GM18517 (cell line): ENCODE measurements at regions not wholly inside any gene's neighbourhood (a gene's known extent, or its start where the extent isn't known, plus 50 kb on each side); places are given as distances from the start of the nearest gene placed in this dataset.
"Not testable (repeated sequence)": the region's sequence is repeated elsewhere in the genome, so short reads cannot be mapped to it uniquely, and the experiment has no call there.

Experiments used
- ATAC-seq: cut with Tn5 transposase; IDR thresholded peaks from one replicate; pipeline ENCODE4 v1.9.1; 2021; ENCODE audit warnings: mild to moderate bottlenecking, moderate library complexity; ENCODE audit not compliant: unreplicated experiment

DNA sequence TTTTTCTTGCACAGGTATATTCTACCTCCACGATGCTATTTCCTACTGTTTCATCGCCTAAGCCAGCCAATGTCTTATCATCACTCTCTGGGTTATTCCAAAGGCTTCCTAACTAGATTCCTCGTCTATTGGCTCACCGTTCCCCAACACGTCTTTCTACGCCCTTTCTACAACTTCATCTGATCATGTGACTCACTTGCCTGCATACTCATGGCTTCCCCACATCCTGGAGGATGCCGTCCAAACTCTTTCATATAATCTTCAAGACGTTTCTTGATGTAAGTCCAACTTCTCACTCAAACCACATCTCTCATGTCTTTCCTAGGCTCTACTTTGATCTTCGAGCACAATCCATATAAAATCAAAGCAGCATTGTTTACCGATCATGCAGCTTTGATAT is 322.0 kb upstream of the PPARGC1A start:
- ATAC-seq = no peak

DNA sequence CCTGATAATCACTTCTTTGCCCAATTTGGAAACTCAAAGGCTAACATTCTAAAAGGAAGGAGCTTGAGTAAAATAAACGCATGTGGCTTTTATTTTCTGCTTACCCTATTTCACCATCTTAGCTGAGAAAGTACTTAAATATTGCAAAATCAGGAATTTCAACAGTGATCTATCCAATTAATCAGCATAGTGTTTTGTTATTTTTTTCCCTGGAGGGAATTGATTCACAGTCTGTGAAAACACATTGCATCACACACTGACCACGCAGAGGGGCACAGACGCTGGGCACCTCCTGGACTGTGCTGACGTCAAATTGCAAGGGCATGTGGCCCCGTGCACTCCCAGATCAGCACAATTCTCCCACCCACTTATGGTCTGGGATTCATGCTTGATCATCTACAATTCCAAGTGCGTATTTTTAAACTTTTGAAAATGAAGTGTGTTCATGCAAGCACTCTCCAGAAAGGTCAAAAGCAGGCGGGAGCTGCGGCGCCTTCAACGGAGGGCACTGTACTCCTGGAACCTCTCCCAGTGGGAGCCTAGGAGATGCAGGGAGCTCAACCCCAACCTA is 320.6 kb upstream of the PPARGC1A start:
- no peak for ATAC-seq

DNA sequence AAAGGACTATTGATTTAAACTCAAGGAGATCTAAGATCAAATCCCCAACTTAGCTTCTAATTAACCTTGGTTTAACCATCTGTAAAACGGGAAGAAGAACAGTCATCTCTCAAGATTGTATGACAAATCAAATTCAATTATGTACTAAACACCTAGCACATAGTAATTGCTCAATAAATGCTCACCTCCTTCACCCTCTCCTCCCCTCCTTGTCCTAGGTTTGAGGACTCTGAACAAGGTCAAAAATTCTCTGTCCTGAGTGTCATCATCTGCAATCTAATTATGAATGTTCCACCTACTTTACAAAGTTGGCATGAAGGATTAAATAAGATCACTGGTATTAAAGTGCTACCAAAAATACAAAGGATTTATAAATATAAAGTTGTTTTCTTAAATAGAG is 320.1 kb upstream of the PPARGC1A start:
- ATAC-seq = no peak

DNA sequence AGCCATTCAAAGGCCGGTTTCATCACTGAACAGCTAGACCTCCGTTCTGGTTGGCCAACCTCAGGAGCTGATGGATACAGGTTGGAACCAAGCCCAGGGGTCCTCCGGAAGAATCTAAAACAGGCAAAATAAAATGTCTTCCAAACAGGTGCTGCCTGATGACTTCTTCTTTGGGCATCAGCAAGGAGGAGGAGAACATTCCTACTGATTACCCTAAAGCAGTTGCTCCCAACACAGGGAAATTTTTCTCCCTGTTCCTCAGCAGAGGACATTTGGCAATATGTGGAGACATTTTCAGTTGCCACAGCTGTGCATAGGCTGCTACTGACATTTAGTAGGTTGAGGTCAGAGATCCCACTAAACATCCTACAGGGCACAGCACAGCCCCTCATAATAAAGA is 319.3 kb upstream of the PPARGC1A start:
- no peak for ATAC-seq

DNA sequence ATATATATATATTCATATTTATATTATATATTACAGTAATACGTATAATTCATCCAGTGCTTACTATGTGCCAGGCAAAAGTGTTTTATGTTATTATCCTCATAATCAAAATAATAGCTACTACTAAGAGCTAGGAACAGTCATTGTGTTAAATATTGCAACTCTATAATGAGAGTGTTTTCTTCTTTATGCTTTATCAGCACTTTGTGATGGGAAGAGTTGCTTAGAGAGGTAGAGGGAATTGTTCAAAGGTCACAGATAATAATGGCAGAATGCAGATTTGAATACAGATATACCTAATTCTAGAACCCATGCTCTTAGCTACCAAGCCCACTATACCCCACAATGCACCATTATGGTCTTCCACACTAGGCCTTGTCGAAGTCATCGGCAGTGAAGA is 318.8 kb upstream of the PPARGC1A start:
- no peak for ATAC-seq

DNA sequence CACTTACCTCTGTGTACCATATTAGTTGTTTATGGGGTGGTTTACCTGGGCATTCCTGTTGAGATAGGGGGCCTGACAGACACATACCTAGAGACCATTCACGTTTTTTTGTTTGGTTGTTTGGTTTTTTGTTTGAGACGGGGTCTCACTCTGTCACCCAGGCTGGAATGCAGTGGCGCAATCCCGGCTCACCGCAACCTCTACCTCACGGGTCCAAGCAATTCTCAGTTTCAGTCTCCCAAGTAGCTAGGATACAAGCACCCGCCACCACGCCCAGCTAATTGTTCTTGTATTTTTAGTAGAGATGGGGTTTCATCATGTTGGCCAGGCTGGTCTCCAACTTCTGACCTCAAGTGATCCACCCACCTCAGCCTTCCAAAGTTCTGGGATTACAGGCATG is 314.9 kb upstream of the PPARGC1A start:
- ATAC-seq = not testable (repeated sequence)

DNA sequence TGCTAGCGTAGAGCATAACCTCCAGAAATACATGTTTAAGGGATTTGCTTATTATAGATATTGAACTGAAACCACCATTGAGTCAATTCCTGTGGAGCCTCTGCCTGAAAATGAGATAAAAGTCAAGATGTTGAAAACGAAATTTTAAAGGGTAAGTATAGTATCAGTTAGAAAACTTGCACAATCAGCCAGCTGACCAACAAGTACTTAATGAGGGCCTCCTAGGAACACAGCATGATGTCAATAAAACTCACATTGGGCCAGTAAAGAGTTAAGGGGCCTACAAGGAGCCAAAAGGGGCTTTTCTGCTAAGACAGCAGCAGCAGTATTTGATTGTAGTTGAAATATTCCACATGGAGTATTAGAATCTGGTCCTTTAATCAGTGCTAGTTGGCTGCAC is 314.1 kb upstream of the PPARGC1A start:
- no peak for ATAC-seq

DNA sequence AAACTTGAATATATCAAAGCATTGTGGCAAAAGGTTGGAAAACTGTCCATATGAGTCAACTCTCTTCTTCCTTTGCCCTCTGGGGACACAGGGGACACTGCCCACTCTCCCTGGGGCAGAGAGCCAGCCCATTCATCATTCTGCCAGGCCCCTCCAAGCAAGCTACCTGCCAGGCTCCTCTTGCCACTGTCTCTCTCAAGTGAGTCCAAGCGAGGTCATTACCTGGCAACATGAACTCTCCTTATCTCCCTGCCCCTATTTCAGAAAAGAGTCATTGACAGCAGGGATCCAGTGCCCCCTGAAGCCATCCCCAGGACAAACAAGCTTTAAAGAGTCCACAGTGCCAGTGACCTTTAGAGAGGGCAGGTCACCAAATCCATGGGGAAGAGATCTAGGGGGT is 312.7 kb upstream of the PPARGC1A start:
- ATAC-seq = no peak

DNA sequence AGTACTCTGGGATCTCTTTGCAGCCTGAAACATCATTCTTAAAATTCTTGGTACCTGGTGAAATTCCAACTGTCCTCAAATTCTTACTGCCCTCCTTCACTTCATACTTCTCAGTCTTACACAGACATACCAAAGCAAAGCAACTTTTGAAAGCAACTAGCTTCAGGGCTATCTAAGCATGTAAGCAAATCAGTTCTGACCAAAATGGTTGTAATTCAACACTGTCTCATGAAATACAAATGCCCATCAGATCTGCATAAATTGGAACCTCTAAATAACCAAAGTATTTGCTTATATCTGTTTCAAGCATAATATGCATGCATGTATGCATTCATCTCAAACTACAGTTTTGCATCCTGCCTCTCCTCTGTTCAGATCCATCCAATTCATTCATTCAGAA is 308.1 kb upstream of the PPARGC1A start:
- no peak for ATAC-seq

DNA sequence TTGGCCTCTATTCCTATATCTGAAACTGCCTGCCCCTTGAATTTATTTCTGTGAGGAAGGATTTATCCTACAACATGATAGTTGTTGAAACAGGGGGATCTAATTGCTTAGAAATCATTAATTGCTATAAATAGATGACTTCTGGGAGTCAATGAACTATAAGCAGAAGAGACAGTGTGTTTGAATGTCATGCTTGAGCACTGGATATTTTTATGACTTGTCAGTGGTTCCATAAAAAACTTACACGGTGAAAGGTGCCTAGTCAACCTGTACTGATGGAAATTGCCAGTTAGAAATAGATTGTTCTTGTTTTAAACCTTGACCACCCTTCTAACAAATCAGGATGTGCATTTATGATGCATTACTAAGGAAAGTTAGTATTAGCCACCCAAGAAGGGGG is 306.9 kb upstream of the PPARGC1A start:
- ATAC-seq = no peak

DNA sequence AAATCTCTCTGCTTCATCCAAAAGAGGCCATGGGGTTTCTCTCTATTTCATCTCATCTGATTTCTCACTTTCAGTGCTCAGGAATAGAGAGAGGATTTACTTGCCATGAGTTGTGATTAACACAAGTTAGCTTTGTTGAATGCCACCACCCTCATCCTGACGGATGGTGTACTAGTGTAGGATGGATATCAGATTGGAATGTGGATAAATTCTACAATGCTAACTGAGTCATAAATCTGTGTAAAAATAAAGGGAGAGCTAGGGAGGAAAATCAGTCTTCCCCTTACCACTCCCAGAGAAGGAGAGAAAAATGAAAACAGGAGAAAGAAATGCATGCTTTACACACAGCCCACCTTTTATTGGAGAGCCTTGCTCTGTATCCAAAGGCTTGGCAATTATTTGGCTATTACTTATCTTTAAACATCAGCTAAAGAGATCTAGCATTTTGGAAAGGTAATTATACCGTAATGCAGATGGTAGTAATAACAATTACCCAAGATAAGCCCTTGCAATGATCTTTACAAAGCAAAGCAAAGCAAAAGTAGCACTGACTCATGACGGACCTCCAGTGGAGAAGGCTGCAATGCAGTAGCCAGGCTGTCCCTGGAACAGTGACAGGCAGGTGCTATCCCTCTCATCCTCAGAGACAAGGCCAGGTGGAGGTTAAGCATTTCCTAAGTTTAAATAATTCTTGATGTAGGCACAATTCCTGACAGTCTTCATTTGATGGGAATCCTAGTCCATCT is 306.3 kb upstream of the PPARGC1A start:
- ATAC-seq = no peak

DNA sequence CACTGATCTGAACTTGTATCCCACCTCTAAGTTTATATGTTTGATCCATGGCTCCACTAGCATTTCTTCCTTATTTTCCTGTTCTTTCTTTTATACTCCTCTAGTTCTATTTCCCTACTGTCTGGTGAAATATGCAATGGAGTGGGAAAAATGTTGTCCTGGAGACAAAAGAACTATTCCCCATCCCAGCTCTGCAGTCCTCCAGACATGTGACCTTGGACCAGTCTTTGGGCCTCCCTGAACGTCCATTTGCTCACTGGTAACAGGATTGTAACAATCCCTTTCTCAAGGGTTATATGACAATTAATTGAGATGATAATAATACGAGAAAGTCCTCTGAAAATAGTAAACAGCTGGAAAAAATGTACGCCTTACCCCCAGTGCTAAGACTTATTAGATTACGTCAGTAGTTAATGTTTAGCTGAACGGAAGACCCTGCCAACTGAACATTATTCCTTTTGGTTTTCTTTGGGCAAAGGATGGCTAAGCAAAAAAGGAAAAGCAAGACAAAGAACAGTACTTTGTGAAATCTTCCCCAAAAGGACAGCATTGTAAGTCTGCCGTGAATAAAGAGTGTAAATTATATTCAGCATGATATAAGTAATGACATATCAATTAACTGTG is 302.3 kb upstream of the PPARGC1A start:
- no peak for ATAC-seq

DNA sequence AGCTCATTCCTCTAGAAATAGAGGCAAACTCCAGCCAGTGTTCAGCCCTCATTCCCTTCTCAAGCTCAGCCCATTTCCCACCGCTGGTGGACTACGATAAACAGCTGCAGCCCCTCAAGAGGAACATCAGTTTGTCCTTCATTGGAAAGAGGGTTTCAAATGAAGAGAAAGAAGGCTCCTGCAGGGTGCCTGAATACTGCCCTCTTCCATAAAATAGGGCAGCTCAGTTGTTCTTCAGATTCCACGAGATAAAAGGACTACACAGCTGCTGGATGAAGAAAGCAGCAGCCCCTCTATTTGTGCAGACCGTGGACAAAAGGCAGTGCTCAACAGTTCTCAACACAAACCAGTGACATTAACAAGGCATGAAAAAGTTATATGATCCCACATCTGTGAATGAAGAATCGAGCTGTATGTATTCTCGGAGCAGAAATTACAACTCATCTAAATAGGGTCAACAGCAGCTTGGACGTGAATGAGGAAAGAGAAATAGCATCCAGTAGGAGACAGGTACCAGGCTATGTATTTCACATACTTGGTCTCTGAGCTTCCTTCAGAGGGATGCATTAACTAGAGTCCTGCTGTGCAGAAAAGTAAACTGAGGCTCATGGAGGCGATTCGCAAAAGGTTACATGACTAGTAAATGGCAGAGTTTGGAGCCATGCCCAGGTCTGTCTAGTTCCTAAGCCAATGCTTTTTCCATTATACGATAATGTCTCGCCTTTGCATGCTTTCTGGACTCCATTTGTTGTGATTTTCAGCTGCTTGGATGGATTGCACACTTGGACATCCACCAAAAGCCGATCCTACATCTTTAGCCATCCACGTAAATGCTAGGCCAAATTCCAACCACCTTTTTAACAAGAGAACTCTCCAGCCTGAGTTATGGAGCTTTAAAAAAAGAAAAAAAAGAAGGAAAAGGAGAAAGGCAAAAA is 301.2 kb upstream of the PPARGC1A start:
- ATAC-seq = no peak

DNA sequence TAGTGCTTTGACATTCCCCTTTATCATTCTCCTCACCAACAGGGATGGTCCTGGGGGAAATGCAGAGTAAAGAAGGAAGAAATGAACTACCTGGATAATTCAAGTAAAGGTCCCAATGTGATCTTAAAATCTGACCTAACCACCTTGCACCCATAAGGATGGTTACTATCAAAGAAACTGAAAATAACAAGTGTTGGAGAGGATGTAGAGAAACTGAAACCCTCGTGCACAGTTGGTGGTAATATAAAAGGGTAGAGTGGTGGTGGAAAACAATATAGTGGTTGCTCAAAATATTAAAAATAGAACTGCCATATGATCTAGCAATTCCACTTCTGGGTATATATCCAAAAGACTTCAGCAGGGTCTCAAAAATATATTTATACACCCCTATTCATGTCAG is 298.6 kb upstream of the PPARGC1A start:
- no peak for ATAC-seq

DNA sequence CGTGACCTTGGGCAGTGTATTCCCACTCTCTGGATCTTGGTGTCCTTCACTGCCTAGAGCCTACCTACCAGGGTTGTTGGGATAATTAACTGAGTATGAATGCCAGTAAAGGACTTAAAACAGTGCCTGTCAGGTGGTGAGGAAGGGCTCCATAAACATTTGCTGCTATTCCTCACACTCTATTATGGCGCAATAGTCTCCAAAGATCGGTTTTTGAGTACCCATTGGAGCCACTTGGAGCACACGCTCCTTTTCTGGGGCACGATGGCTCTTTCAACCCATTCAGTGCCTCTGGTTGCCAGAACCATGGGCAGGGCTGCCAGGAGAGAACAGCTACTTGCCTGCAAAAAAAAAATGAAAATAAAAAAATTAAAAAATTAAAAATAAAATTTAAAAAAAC is 296.6 kb upstream of the PPARGC1A start:
- ATAC-seq = no peak

DNA sequence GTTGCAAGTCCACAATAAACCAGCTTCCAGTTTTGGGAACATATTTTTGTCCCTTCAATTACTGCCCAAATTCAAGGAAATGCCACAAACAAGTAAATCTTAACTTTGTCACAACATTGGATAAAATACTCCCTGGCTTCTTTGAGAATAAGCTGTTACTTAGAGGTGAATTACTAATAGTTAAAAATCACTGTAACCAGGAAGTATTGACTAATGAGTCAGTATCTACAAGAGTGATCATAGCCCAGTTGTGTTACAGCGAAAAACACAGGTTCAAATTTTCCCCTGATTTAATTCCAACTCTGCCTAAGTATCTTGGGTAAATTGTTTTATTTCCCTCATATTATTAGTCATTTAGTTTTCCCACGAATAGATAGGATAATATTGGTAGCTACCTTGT is 291.2 kb upstream of the PPARGC1A start:
- no peak for ATAC-seq

DNA sequence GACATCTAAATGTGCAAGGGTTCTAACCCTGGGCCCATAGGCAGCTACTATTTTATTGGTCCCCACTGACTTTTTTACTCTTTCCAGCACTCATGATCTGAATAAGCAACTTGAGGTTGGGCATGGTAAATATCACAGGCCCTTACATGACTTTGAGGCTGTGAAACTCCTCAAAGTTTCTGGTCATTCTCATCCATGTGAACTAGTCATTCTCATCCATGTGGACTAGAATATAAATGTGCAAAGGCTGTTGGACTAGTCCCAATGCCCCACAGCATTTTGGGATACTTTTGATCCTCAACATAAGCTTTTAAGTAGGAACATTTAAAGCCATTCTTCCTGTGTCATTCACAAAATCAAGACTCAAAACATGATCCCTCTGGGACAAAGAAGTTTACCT is 290.7 kb upstream of the PPARGC1A start:
- ATAC-seq = no peak

DNA sequence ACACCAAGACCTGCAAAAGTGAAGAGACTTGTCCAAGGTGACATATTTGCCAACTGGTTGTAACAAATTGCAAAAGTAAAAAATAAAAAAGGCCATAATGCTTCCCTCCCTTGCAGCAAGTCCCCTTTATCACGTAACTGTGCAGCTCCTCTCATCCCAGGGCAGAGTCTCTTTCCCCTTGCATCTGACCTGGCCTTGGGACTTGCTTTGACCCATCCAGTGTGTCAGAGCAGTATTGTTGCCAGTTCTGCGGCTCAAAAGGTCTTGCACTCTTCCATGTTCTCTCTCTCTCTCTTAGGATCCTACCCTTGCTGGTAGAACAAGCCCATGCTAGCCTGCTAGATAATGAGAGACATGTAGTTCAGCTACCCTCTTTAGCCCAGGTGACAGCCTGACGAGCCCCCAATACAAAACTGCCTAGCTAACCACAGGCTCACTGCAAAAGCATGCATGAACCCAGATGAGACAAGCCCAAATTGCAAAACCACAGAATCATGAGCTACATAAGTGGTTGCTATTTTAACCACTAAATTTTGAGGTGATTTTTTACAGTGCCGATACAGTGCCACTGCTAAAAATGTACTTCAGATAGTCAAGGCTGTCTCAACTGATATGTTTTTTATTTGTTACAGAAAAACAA is 289.5 kb upstream of the PPARGC1A start:
- no peak for ATAC-seq

DNA sequence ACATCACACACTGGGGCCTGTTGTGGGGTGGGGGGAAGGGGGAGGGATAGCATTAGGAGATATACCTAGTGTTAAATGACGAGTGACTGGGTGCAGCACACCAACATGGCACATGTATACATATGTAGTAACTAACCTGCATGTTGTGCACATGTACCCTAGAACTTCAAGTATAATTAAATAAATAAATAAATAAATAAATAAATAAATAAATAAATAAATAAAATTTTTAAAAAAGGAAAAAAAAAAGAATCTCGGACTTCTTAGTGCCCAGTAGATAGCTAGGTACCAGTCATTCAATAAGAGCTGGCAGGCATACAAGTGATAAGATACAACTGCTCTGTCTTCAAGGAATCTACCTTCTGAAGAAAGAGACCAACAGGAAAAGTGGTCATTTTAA is 287.6 kb upstream of the PPARGC1A start:
- not testable (repeated sequence) for ATAC-seq

DNA sequence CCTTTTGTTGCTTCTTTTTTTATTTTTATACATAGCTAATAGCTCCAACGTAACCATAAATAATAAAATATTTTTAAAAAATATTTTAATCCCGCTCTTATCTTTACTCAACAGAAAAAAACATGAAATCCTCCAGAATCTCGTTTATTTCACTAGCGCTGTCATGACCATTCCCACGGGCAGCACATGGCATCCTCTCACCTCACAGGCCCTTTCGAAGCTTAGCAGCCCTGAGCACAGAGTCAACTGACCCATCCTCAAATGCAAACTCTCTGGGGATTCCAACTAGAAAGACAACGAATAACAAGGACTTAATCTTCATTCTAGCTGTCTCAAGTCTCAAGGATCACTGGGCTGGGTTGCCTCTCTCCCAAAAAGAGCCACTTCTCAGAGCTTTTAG is 285.9 kb upstream of the PPARGC1A start:
- ATAC-seq = no peak

DNA sequence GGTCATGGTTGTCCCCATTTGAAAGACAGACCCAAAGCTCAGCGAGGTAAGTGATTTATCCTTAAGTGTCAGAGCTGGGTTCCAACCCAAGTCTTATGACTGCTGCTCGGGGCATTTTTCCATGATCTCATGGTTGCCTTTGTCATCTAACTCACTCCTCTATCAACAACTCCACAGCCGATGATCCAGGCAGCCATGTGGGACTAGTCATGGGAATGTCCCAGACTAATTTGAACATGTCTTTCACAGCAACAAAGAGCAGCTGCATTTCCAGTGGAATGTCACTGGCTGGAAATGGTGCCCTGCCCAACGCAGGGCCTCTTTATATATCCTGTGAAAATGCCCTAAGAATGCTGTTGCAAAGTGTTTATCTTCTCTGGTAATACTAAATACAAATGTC is 284.8 kb upstream of the PPARGC1A start:
- ATAC-seq = no peak
